H7 (cell line): ENCODE measurements at regions not wholly inside any gene's neighbourhood (a gene's known extent, or its start where the extent isn't known, plus 50 kb on each side); places are given as distances from the start of the nearest gene placed in this dataset.

Experiments
- DNase-seq: peaks from one replicate; pipeline ENCODE4 v3.0.0; 2012
- H3K27me3 ChIP-seq: 2 replicates; pipeline ENCODE4 v1.6.0; 2011; ENCODE audit warnings: mild to moderate bottlenecking, low read length; ENCODE audit not compliant: control insufficient read depth, insufficient read depth
- H3K36me3 ChIP-seq: replicated peaks from 2 replicates; pipeline ENCODE4 v1.5.1; 2011; ENCODE audit warnings: low read length; ENCODE audit not compliant: control insufficient read depth, insufficient read depth
- H3K4me3 ChIP-seq: 2 replicates; pipeline ENCODE4 v1.5.1; 2011; ENCODE audit warnings: low read depth, mild to moderate bottlenecking, control low read depth, low read length, moderate library complexity; ENCODE audit not compliant: insufficient read depth

- Histone ChIP-seq H3K4me3 (no peak overlapping the region), H3K36me3 (no peaks in the 10 kb centered on the region), H3K27me3 (no peaks in the 10 kb centered on the region)
- DNase-seq: no peak
Measured at GRCh38 chr2:128615571-128615970, 296.9 kb upstream of the HS6ST1 start.

- Histone ChIP-seq H3K27me3 (no peaks in the 10 kb centered on the region), H3K36me3 (no peaks in the 10 kb centered on the region), H3K4me3 (no peak overlapping the region)
- peak; percentile 39 for DNase-seq
Measured at GRCh38 chr2:128617029-128617590, 298.4 kb upstream of the HS6ST1 start.

GRCh38 chr2:128617661-128618060, 299.0 kb upstream of the HS6ST1 start:
- no peaks in the 10 kb centered on the region for H3K27me3 ChIP-seq
- no peaks in the 10 kb centered on the region for H3K36me3 ChIP-seq
- no peak for DNase-seq
- H3K4me3 ChIP-seq: no peak overlapping the region

- no peak for DNase-seq
- Histone ChIP-seq H3K27me3 (no peaks in the 10 kb centered on the region), H3K36me3 (no peaks in the 10 kb centered on the region), H3K4me3 (no peak overlapping the region)
Measured at GRCh38 chr2:128618642-128619041, 300.0 kb upstream of the HS6ST1 start.

GRCh38 chr2:128619471-128620325, 301.0 kb upstream of the HS6ST1 start:
- H3K4me3 ChIP-seq: no peak overlapping the region
- H3K36me3 ChIP-seq: no peaks in the 10 kb centered on the region
- no peaks in the 10 kb centered on the region for H3K27me3 ChIP-seq
- DNase-seq: no peak

- no peak overlapping the region for H3K4me3 ChIP-seq
- no peaks in the 10 kb centered on the region for H3K27me3 ChIP-seq
- DNase-seq: no peak
- no peaks in the 10 kb centered on the region for H3K36me3 ChIP-seq
Measured at GRCh38 chr2:128621074-128621473, 302.4 kb upstream of the HS6ST1 start.

- DNase-seq: no peak
- no peak overlapping the region for H3K4me3 ChIP-seq
- no peaks in the 10 kb centered on the region for H3K27me3 ChIP-seq
- no peaks in the 10 kb centered on the region for H3K36me3 ChIP-seq
Measured at GRCh38 chr2:128622371-128622770, 303.7 kb upstream of the HS6ST1 start.

GRCh38 chr2:128622955-128623620, 304.4 kb upstream of the HS6ST1 start:
- no peaks in the 10 kb centered on the region for H3K27me3 ChIP-seq
- H3K4me3 ChIP-seq: no peak overlapping the region
- H3K36me3 ChIP-seq: no peaks in the 10 kb centered on the region
- DNase-seq: no peak

- no peak for DNase-seq
- Histone ChIP-seq H3K36me3 (no peaks in the 10 kb centered on the region), H3K4me3 (no peak overlapping the region), H3K27me3 (no peaks in the 10 kb centered on the region)
Measured at GRCh38 chr2:128623776-128624761, 305.4 kb upstream of the HS6ST1 start.

- Histone ChIP-seq H3K27me3 (no peaks in the 10 kb centered on the region), H3K36me3 (no peaks in the 10 kb centered on the region), H3K4me3 (no peak overlapping the region)
- DNase-seq: peak; percentile 26
Measured at GRCh38 chr2:128624956-128625355, 306.3 kb upstream of the HS6ST1 start.

- Histone ChIP-seq H3K4me3 (no peak overlapping the region), H3K36me3 (no peaks in the 10 kb centered on the region), H3K27me3 (no peaks in the 10 kb centered on the region)
- no peak for DNase-seq
Measured at GRCh38 chr2:128625421-128625820, 306.8 kb upstream of the HS6ST1 start.

- Histone ChIP-seq H3K4me3 (no peak overlapping the region), H3K27me3 (no peaks in the 10 kb centered on the region), H3K36me3 (no peaks in the 10 kb centered on the region)
- peak; percentile 39 for DNase-seq
Measured at GRCh38 chr2:128625963-128626759, 307.5 kb upstream of the HS6ST1 start.

- no peaks in the 10 kb centered on the region for H3K36me3 ChIP-seq
- no peak overlapping the region for H3K4me3 ChIP-seq
- DNase-seq: peak; percentile 32
- H3K27me3 ChIP-seq: no peaks in the 10 kb centered on the region
Measured at GRCh38 chr2:128626760-128627511, 308.3 kb upstream of the HS6ST1 start.
